ENCODE measurements at regions not wholly inside any gene's neighbourhood (a gene's known extent, or its start where the extent isn't known, plus 50 kb on each side); places are given as distances from the start of the nearest gene placed in this dataset.
"Not testable (repeated sequence)": the region's sequence is repeated elsewhere in the genome, so short reads cannot be mapped to it uniquely, and the experiment has no call there.

DNA sequence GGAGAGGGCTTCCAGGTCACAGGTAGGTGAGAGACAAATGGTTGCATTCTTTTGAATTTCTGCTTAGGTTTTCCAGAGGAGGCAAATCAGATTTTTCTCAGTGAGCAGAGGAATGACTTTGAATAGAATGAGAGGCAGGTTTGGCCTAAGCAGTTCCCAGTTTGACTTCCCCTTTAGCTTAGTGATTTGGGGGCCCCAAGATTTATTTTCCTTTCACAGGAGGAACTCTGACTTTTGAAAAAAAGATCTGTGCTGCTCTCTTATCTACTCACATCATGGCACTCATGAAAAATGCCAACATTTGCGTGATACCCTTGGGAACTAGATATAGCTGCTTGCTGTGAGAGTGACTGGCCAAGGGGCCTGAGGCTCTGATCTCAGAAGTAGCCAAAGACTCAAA is 58.0 kb upstream of the EVL start:
- intact Hi-C loops (cut with micrococcal nuclease; ENCODE audit: unreplicated experiment): no loop called here
- in situ Hi-C loops (cut with HindIII; ENCODE audit: extremely low pct_ligation_motif_present, low pct_unique_long_range_greater_than_20kb): no loop called here
- no peaks in the 10 kb centered on the region for H3K27me3 ChIP-seq (ENCODE audit: control insufficient read depth in 1 of 2, insufficient read depth in 2 of 2, low read length in 2 of 2)

GRCh38 chr14:100009802-100010201 is 55.4 kb upstream of the EVL start:
- WGBS (ENCODE audit: low lambda C conversion rate): 88% methylated on average over 2 of the region's 2 CpGs
- H3K4me2 ChIP-seq (ENCODE audit: low read depth, low read length); in situ Hi-C loops (cut with HindIII; ENCODE audit: extremely low pct_ligation_motif_present, low pct_unique_long_range_greater_than_20kb); H3K9me3 ChIP-seq (ENCODE audit: low read length); H3K4me3 ChIP-seq (replicated peaks in 1 of 3; ENCODE audit: insufficient read depth in 1 of 3, low read depth in 2 of 3, low read length in 3 of 3); H3K27ac ChIP-seq (ENCODE audit: extremely low read length, insufficient read depth, low read length); FAIRE-seq; BruUV-seq (replicated peaks); H4K20me1 ChIP-seq (ENCODE audit: insufficient read depth, low read length); H2AFZ ChIP-seq (ENCODE audit: low read length); H3K9ac ChIP-seq (ENCODE audit: insufficient read depth, low read depth, low read length); H3K4me1 ChIP-seq (ENCODE audit: insufficient read depth, low read length); DNase-seq (ENCODE audit: low spot score); POLR2A ChIA-PET; H3K36me3 ChIP-seq (replicated peaks in 1 of 2; ENCODE audit: control insufficient read depth in 1 of 2, insufficient read depth in 2 of 2, low read length in 2 of 2); ATAC-seq; CTCF ChIA-PET (ENCODE audit: low intra/inter-chr PET ratio, low total read pairs); H3K79me2 ChIP-seq (ENCODE audit: insufficient read depth, low read length); H3K27me3 ChIP-seq (ENCODE audit: control insufficient read depth in 1 of 2, insufficient read depth in 2 of 2, low read length in 2 of 2): not testable (repeated sequence)
- intact Hi-C loops (cut with micrococcal nuclease; ENCODE audit: unreplicated experiment): loop anchor here (5.0 kb wide), 1 partner anchor 683 kb away; no protein-coding TSS in a partner anchor

More for the DNA sequence above, 58.0 kb upstream of the EVL start:
- H2AFZ ChIP-seq (ENCODE audit: low read length): no peak overlapping the region
- H3K9me3 ChIP-seq (ENCODE audit: low read length): peaks cover 11% of the 10 kb centered on the region
- H3K4me3 ChIP-seq (replicated peaks in 1 of 3; ENCODE audit: insufficient read depth in 1 of 3, low read depth in 2 of 3, low read length in 3 of 3): no peak overlapping the region
- BruUV-seq (replicated peaks): no TSS peak
- WGBS (ENCODE audit: low lambda C conversion rate): 90% methylated on average over 1 of the region's 1 CpG
- H3K9ac ChIP-seq (ENCODE audit: insufficient read depth, low read depth, low read length): no peak overlapping the region
- ATAC-seq (no peak), FAIRE-seq (no peak), DNase-seq (ENCODE audit: low spot score) (no peak)
- no peaks in the 10 kb centered on the region for H3K4me1 ChIP-seq (ENCODE audit: insufficient read depth, low read length)
- no peaks in the 10 kb centered on the region for H4K20me1 ChIP-seq (ENCODE audit: insufficient read depth, low read length)
- CTCF ChIA-PET (ENCODE audit: low intra/inter-chr PET ratio, low total read pairs): no interaction called here
- H3K79me2 ChIP-seq (ENCODE audit: insufficient read depth, low read length): no peaks in the 10 kb centered on the region
- POLR2A ChIA-PET: no interaction called here
- no peak for TF ChIP-seq KDM6A (CRISPR knock-in tag; IDR thresholded peaks at IDR 0.05; ENCODE audit: low read depth)
- TF ChIP-seq MEIS1 (CRISPR knock-in tag; IDR thresholded peaks at IDR 0.05; ENCODE audit: borderline replicate concordance): no peak
- TF ChIP-seq, protein P1, sequence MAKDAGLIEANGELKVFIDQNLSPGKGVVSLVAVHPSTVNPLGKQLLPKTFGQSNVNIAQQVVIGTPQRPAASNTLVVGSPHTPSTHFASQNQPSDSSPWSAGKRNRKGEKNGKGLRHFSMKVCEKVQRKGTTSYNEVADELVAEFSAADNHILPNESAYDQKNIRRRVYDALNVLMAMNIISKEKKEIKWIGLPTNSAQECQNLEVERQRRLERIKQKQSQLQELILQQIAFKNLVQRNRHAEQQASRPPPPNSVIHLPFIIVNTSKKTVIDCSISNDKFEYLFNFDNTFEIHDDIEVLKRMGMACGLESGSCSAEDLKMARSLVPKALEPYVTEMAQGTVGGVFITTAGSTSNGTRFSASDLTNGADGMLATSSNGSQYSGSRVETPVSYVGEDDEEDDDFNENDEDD (CRISPR knock-in tag; IDR thresholded peaks at IDR 0.05; ENCODE audit: borderline replicate concordance): no peak
- H3K36me3 ChIP-seq (replicated peaks in 1 of 2; ENCODE audit: control insufficient read depth in 1 of 2, insufficient read depth in 2 of 2, low read length in 2 of 2): no peaks in the 10 kb centered on the region
- no peak overlapping the region for H3K4me2 ChIP-seq (ENCODE audit: low read depth, low read length)
- H3K27ac ChIP-seq (ENCODE audit: extremely low read length, insufficient read depth, low read length): no peak overlapping the region
